ENCODE measurements at regions not wholly inside any gene's neighbourhood (a gene's known extent, or its start where the extent isn't known, plus 50 kb on each side); places are given as distances from the start of the nearest gene placed in this dataset.

- no peaks in the 10 kb centered on the region for H3K36me3 Mint-ChIP-seq (ENCODE audit: low read depth, unreplicated experiment)
- no peak overlapping the region for H3K27ac Mint-ChIP-seq (ENCODE audit: unreplicated experiment)
- TF ChIP-seq CTCF (IDR thresholded peaks at IDR 0.05; ENCODE audit: unreplicated experiment) = no peak
- peaks cover 1% of the 10 kb centered on the region for H3K27me3 Mint-ChIP-seq (ENCODE audit: unreplicated experiment)
- H3K9me3 Mint-ChIP-seq (ENCODE audit: unreplicated experiment) = no peaks in the 10 kb centered on the region
- no peak overlapping the region for H3K4me3 Mint-ChIP-seq (ENCODE audit: unreplicated experiment)
- no peak for DNase-seq (ENCODE audit: low spot score)
- no peaks in the 10 kb centered on the region for H3K4me1 Mint-ChIP-seq (ENCODE audit: unreplicated experiment)
These were observed 70.6 kb upstream of the LINC00305 start for GRCh38 chr18:64219517-64219916.

GRCh38 chr18:64210401-64210949, 61.6 kb upstream of the LINC00305 start:
- Mint-ChIP-seq H3K27ac (ENCODE audit: unreplicated experiment) (no peak overlapping the region), H3K27me3 (ENCODE audit: unreplicated experiment) (no peaks in the 10 kb centered on the region), H3K4me1 (ENCODE audit: unreplicated experiment) (no peaks in the 10 kb centered on the region), H3K9me3 (ENCODE audit: unreplicated experiment) (no peaks in the 10 kb centered on the region), H3K4me3 (ENCODE audit: unreplicated experiment) (no peak overlapping the region), H3K36me3 (ENCODE audit: low read depth, unreplicated experiment) (no peaks in the 10 kb centered on the region)
- no peak for DNase-seq (ENCODE audit: low spot score)
- TF ChIP-seq CTCF (IDR thresholded peaks at IDR 0.05; ENCODE audit: unreplicated experiment) = no peak

GRCh38 chr18:64208516-64208915, 59.6 kb upstream of the LINC00305 start:
- Mint-ChIP-seq H3K36me3 (ENCODE audit: low read depth, unreplicated experiment) (no peaks in the 10 kb centered on the region), H3K27ac (ENCODE audit: unreplicated experiment) (no peak overlapping the region), H3K4me3 (ENCODE audit: unreplicated experiment) (no peak overlapping the region), H3K4me1 (ENCODE audit: unreplicated experiment) (no peaks in the 10 kb centered on the region), H3K27me3 (ENCODE audit: unreplicated experiment) (no peaks in the 10 kb centered on the region), H3K9me3 (ENCODE audit: unreplicated experiment) (no peaks in the 10 kb centered on the region)
- no peak for TF ChIP-seq CTCF (IDR thresholded peaks at IDR 0.05; ENCODE audit: unreplicated experiment)
- no peak for DNase-seq (ENCODE audit: low spot score)

GRCh38 chr18:64207820-64208219, 58.9 kb upstream of the LINC00305 start:
- Mint-ChIP-seq H3K9me3 (ENCODE audit: unreplicated experiment) (no peaks in the 10 kb centered on the region), H3K27ac (ENCODE audit: unreplicated experiment) (no peak overlapping the region), H3K4me1 (ENCODE audit: unreplicated experiment) (no peaks in the 10 kb centered on the region), H3K4me3 (ENCODE audit: unreplicated experiment) (no peak overlapping the region), H3K27me3 (ENCODE audit: unreplicated experiment) (no peaks in the 10 kb centered on the region), H3K36me3 (ENCODE audit: low read depth, unreplicated experiment) (no peaks in the 10 kb centered on the region)
- TF ChIP-seq CTCF (IDR thresholded peaks at IDR 0.05; ENCODE audit: unreplicated experiment) = no peak
- no peak for DNase-seq (ENCODE audit: low spot score)

- Mint-ChIP-seq H3K4me1 (ENCODE audit: unreplicated experiment) (no peaks in the 10 kb centered on the region), H3K27ac (ENCODE audit: unreplicated experiment) (no peak overlapping the region), H3K36me3 (ENCODE audit: low read depth, unreplicated experiment) (no peaks in the 10 kb centered on the region), H3K27me3 (ENCODE audit: unreplicated experiment) (no peaks in the 10 kb centered on the region), H3K4me3 (ENCODE audit: unreplicated experiment) (no peak overlapping the region), H3K9me3 (ENCODE audit: unreplicated experiment) (no peaks in the 10 kb centered on the region)
- DNase-seq (ENCODE audit: low spot score) = no peak
- no peak for TF ChIP-seq CTCF (IDR thresholded peaks at IDR 0.05; ENCODE audit: unreplicated experiment)
These were observed 54.4 kb upstream of the LINC00305 start for GRCh38 chr18:64203295-64203694.

Measured in endothelial cell (in vitro differentiated cells).